Lower leg skin (tissue), 4 donors: ENCODE measurements at regions not wholly inside any gene's neighbourhood (a gene's known extent, or its start where the extent isn't known, plus 50 kb on each side); places are given as distances from the start of the nearest gene placed in this dataset.

Experiments
- DNase-seq, 2 donors: peaks; one replicate each; pipeline ENCODE4 v3.0.0-alpha.2; 2019; ENCODE audit warnings: low spot score in 2 of 2
- H3K4me3 ChIP-seq: fragments of 200-600 bp; sonication (generic); 2 replicates; pipeline ENCODE4 v1.5.1; 2017; ENCODE audit warnings: mild to moderate bottlenecking, low read depth; ENCODE audit not compliant: poor library complexity, severe bottlenecking
- POLR2A ChIP-seq, 2 donors: fragments of 450-650 bp; IDR thresholded peaks; one replicate each; pipeline ENCODE4 v1.6.1; 2016 to 2017; ENCODE audit warnings: antibody characterized with exemption in 2 of 2, mild to moderate bottlenecking in 1 of 2, moderate library complexity in 1 of 2
- WGBS, 2 donors: methylation state at CpG; one replicate each; pipeline ENCODE4 v1.1.5; 2018; 5-methylcytosine and 5-hydroxymethylcytosine counted together
- intact Hi-C: fragments of 100-400 bp; cut with DNase I; formaldehyde crosslinking; loops from one replicate; pipeline ENCODE4 v1.15.0; 2023; ENCODE audit warnings: low total_unique reads
- TF ChIP-seq, protein P1 (sequence below), 3 donors: fragments of 450-650 bp; IDR thresholded peaks; one replicate each; pipeline ENCODE4 v1.5.1; 2016; ENCODE audit warnings: antibody characterized with exemption in 3 of 3, mild to moderate bottlenecking in 3 of 3, moderate library complexity in 2 of 3

DNA sequence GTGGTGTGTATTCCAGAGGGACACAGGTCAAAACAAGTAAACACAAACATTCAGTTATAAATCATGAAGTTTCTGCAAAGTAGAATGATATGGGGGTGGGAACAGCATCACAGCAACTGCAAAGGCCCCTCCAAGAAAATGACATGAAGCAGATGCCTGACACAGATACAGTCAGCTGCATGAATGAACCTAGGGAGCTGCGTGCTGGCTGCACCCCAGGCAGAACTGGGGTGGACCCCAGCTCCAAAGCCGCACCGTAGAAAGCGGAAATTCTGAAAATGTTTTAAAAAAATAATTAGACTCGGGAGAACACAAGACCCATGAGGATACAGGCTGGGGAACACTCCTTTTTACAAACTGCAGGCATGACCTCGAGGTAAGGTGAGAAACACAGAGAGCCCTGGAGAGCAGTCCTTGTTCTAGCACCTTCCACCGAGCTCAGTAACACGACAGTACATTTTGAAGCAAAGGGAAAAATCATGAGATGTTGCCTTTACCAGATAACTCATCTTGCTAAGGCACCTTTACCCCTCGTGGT is 323.8 kb downstream of the SOX9 start:
- 80 to 85% methylated on average over 9 of the region's 9 CpGs for WGBS, 2 donors
- no peak for DNase-seq
- TF ChIP-seq, protein P1, sequence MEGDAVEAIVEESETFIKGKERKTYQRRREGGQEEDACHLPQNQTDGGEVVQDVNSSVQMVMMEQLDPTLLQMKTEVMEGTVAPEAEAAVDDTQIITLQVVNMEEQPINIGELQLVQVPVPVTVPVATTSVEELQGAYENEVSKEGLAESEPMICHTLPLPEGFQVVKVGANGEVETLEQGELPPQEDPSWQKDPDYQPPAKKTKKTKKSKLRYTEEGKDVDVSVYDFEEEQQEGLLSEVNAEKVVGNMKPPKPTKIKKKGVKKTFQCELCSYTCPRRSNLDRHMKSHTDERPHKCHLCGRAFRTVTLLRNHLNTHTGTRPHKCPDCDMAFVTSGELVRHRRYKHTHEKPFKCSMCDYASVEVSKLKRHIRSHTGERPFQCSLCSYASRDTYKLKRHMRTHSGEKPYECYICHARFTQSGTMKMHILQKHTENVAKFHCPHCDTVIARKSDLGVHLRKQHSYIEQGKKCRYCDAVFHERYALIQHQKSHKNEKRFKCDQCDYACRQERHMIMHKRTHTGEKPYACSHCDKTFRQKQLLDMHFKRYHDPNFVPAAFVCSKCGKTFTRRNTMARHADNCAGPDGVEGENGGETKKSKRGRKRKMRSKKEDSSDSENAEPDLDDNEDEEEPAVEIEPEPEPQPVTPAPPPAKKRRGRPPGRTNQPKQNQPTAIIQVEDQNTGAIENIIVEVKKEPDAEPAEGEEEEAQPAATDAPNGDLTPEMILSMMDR (IDR thresholded peaks at IDR 0.05), result no peak
- no peak for TF ChIP-seq POLR2A (IDR thresholded peaks at IDR 0.05)
- intact Hi-C loops, result no loop called here
- H3K4me3 ChIP-seq, result no peak overlapping the region

DNA sequence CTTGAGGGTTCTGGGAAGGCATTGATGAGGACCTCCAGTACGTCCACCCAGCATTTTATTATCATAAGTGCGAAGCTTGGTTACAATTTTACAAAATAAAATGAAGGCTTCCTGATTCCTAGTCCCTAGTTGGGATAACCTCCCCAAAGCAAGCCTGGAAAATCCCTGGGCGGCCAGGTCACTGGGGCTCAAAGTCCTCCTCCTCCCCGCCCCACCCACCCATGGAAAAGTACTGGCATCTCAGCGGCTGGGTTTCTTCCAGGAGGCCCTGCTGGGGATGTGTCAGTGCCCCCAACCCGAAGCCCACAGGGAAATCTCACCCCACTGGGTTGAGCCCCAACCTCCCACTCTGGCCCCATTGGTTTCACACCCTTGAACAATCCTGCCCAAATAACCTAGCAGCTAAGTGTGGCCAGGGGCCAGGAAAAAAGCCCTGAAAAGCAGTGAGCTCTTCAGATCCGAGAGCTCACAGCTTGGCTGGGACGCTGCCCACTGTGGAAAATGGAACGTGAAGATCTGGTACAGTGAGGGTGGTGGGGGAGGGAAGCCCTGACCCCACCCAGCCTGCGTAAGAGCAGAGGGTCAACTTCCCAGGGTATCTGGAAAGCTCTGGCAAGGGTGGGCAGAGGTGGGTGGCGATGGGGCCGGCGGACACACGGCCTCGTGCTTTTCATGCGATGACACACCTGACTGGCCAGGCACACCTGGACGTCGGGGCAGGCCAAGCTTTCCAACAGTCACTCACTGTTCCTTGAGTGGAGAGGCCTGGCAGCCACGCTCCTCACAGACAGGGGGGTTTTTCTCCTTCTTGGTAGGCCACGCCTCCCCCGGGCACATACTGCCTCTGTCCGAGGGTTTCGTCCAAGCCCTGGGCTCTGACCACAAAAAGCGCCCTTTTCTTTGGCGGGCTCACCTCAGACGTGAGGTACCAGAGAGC is 324.5 kb downstream of the SOX9 start:
- 92 to 94% methylated on average over 26 of the region's 26 CpGs for WGBS, 2 donors
- TF ChIP-seq POLR2A (IDR thresholded peaks at IDR 0.05), result no peak
- TF ChIP-seq, protein P1 (IDR thresholded peaks at IDR 0.05), result no peak
- intact Hi-C loops, result no loop called here
- no peak overlapping the region for H3K4me3 ChIP-seq
- no peak for DNase-seq

DNA sequence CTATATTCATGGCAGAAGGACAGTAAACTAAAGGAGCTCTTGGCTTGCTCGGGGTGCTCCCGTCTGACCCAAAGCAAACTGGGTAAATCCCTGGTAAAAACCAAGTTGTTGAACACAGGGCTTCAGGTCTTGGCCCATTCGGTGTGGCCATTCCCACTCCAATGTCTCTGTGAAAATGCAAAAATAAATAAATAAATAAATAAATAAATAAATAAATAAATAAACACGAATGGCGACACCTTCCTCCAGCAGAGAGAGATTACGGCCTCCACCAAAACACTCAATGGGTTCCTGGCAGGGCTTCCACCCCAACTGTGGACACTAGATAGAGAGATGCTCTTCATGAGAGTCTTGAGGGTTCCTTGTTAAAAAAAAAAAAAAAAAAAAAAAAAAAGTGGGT is 325.3 kb downstream of the SOX9 start:
- TF ChIP-seq POLR2A (IDR thresholded peaks at IDR 0.05), result no peak
- TF ChIP-seq, protein P1 (IDR thresholded peaks at IDR 0.05), result no peak
- no peak for DNase-seq
- WGBS, 2 donors, result 94 to 95% methylated on average over 6 of the region's 6 CpGs
- intact Hi-C loops, result no loop called here
- H3K4me3 ChIP-seq, result no peak overlapping the region

DNA sequence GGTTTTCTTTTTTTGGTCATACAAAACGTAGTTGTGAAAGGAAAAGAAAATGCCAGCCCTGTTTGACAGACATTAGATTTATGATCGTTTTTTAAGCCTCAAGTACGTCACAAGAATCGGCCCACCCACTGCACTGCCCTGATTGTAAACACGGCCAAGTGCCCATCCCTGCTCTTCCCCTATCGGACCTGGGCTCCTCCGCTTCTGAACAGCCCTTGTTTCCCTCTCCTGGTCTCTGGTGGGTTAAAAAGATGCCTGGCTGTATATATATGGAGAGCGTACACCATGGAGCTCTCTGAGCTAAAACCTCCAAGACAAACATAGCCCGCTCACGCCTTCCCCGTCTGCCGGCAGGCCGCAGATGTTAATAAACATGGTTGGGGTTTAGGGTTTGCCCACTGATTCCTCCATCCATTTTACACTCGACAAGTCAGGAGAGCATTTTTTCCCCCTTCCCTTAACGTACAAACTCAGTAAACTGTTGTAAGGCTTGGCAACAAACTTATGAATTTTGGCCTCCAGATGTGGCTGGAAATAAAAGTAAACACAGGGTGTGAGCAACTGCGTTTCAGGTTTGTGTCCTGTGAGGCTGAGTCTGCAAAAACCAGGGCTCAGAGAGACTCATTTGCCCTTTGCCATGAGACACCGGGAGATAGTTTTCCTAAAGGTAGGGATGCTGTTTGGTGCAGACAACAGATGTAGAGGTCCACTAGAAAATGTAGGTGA is 325.9 kb downstream of the SOX9 start:
- no peak for DNase-seq
- intact Hi-C loops, result no loop called here
- H3K4me3 ChIP-seq, result no peak overlapping the region

DNA sequence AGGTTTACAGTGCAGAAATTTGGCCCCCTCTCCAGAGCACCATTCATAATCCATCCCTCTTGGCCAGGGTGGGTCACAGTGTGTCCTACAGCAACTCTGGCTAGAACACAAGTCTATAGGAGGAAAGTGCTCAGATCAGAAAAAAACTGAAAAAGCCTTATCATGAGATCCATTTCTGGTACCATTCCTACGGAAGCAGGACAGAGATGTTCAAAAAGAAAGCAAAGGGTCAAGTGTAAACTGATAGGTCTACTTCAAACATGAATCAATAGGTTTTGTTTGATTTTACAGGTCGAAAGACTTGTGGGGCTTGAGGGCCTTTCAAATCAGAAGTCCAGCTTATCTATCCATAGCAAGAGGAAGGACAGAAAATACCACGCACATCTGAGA is 326.4 kb downstream of the SOX9 start:
- DNase-seq, result no peak
- 90 to 95% methylated on average over 3 of the region's 3 CpGs for WGBS, 2 donors
- TF ChIP-seq, protein P1 (IDR thresholded peaks at IDR 0.05), result no peak
- TF ChIP-seq POLR2A (IDR thresholded peaks at IDR 0.05), result no peak
- H3K4me3 ChIP-seq, result no peak overlapping the region
- intact Hi-C loops, result no loop called here

More for the DNA sequence above, 325.9 kb downstream of the SOX9 start:
- 81 to 86% methylated on average over 17 of the region's 17 CpGs for WGBS, 2 donors
- TF ChIP-seq, protein P1 (IDR thresholded peaks at IDR 0.05), result no peak
- no peak for TF ChIP-seq POLR2A (IDR thresholded peaks at IDR 0.05)
